Vagina (tissue), 2 donors: ENCODE measurements at regions not wholly inside any gene's neighbourhood (a gene's known extent, or its start where the extent isn't known, plus 50 kb on each side); places are given as distances from the start of the nearest gene placed in this dataset.
"Not testable (repeated sequence)": the region's sequence is repeated elsewhere in the genome, so short reads cannot be mapped to it uniquely, and the experiment has no call there.

Experiments
- DNase-seq, 2 donors: peaks; one replicate each; pipeline ENCODE4 v3.0.0-alpha.2; 2017; ENCODE audit errors: extremely low spot score in 2 of 2
- H3K27ac ChIP-seq: fragments of 200-600 bp; sonication (generic); one replicate; pipeline ENCODE4 v1.5.1; 2019
- H3K27me3 ChIP-seq: fragments of 200-600 bp; sonication (generic); one replicate; pipeline ENCODE4 v1.5.1; 2019
- H3K36me3 ChIP-seq, 2 donors: fragments of 200-600 bp; sonication (generic); one replicate each; pipeline ENCODE4 v1.5.1; 2017 to 2019
- H3K4me1 ChIP-seq: fragments of 200-600 bp; sonication (generic); one replicate; pipeline ENCODE4 v1.5.1; 2019
- H3K4me3 ChIP-seq, 2 donors: fragments of 200-600 bp; sonication (generic); 1 replicate in 1 of 2; 2 replicates in 1 of 2; pipeline ENCODE4 v1.5.1; 2016 to 2019
- H3K9me3 ChIP-seq: fragments of 200-600 bp; sonication (generic); one replicate; pipeline ENCODE4 v1.5.1; 2019
- POLR2A ChIP-seq, 2 donors: fragments of 450-650 bp; IDR thresholded peaks; one replicate each; pipeline ENCODE4 v1.6.1; 2017; ENCODE audit warnings: antibody characterized with exemption in 2 of 2, mild to moderate bottlenecking in 2 of 2, moderate library complexity in 2 of 2
- intact Hi-C: fragments of 100-400 bp; cut with DNase I; formaldehyde crosslinking; loops from one replicate; pipeline ENCODE4 v1.15.1; 2023

DNA sequence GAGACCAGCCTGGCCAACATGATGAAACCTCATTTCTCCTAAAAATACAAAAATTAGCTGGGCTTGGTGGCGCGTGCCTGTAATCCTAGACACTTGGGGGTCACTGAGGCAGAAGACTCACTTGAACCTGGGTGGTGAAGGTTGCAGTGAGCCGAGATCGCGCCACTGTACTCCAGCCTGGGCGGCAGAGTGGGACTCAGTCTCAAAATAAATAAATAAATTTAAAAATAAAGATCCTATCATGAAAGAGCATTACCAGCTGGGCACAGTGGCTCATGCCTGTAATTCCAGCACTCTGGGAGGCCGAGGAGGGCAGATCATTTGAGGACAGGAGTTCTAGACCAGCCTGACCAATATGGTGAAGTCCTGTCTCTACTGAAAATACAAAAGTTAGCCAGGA is 4489.2 kb upstream of the OR11H1 start:
- intact Hi-C loops, H3K27ac ChIP-seq, H3K27me3 ChIP-seq, H3K4me3 ChIP-seq, H3K36me3 ChIP-seq, H3K4me1 ChIP-seq: not testable (repeated sequence)
- DNase-seq, result peak in 1 of 2 donors; percentile 87
- H3K9me3 ChIP-seq, result peaks cover 19% of the 10 kb centered on the region

DNA sequence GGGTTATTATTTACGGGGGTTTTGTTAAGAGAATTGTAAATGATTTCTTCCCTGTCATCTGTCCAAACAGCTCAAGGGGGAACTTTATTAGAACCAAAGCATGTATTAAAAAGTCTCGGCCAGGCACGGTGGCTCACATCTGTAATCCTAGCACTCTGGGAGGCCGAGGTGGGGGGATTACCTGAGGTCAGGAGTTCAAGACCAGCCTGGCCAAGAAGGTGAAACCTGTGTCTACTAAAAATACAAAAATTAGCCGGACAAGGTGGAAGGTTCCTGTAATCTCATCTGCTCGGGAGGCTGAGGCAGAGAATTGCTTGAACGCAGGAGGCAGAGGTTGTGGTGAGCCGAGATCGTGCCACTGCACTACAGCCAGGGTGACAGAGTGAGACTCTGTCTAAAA is 4486.6 kb upstream of the OR11H1 start:
- H3K4me1 ChIP-seq, intact Hi-C loops, H3K4me3 ChIP-seq, H3K36me3 ChIP-seq, H3K27me3 ChIP-seq, H3K27ac ChIP-seq: not testable (repeated sequence)
- DNase-seq, result peak in 1 of 2 donors; percentile 56
- H3K9me3 ChIP-seq, result peaks cover 19% of the 10 kb centered on the region

- peak in 1 of 2 donors; percentile 85 for DNase-seq
- no peaks in the 10 kb centered on the region for H3K36me3 ChIP-seq
- peaks cover 19% of the 10 kb centered on the region for H3K9me3 ChIP-seq
- no peak overlapping the region for H3K27ac ChIP-seq
- no peaks in the 10 kb centered on the region for H3K4me1 ChIP-seq
- H3K4me3 ChIP-seq, result no peak overlapping the region
- H3K27me3 ChIP-seq, result no peaks in the 10 kb centered on the region
- TF ChIP-seq POLR2A (IDR thresholded peaks at IDR 0.05), result no peak
- intact Hi-C loops, result no loop called here
These were observed 4485.9 kb upstream of the OR11H1 start for GRCh38 chr22:11042116-11042515.

DNA sequence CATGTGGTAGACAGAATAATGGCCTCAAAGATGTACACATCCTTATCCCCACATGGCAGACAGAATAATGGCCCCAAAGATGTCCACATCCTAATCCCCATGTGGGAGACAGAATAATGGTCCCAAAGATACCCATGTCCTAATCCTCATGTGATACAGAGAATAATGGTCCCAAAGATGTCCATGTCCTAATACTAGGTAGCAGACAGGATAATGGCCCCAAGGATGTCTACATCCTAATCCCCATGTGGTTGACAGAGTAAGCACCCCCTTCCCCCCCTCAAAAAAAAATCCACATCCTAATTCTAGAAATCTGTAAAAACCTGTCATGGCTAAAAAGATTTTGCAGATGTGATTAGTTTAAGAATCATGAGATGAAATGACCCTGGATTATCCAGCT is 4484.7 kb upstream of the OR11H1 start:
- H3K36me3 ChIP-seq, intact Hi-C loops, H3K4me1 ChIP-seq, H3K27ac ChIP-seq, H3K4me3 ChIP-seq, H3K27me3 ChIP-seq: not testable (repeated sequence)
- peaks cover 10% of the 10 kb centered on the region for H3K9me3 ChIP-seq
- peak in 1 of 2 donors; percentile 86 for DNase-seq

DNA sequence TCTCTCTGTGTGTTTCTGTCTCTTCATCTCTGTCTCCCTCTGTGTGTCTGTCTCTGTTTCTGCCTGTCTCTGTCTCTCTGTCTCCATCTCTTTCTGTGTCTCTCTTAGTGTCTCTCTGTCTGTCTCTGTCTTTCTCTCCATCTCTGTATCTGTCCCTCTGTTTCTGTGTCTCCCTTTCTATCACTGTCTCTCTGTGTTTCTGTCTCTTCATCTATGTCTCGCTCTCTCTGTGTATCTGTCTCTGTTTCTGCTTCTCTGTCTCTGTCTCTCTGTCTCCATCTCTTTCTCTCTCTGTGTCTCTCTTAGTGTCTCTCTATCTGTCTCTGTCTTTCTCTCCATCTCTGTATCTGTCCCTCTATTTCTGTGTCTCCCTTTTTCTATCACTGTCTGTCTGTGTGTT is 4479.1 kb upstream of the OR11H1 start:
- H3K27me3 ChIP-seq, H3K4me1 ChIP-seq, H3K4me3 ChIP-seq, H3K9me3 ChIP-seq, DNase-seq, intact Hi-C loops, H3K36me3 ChIP-seq, H3K27ac ChIP-seq: not testable (repeated sequence)

DNA sequence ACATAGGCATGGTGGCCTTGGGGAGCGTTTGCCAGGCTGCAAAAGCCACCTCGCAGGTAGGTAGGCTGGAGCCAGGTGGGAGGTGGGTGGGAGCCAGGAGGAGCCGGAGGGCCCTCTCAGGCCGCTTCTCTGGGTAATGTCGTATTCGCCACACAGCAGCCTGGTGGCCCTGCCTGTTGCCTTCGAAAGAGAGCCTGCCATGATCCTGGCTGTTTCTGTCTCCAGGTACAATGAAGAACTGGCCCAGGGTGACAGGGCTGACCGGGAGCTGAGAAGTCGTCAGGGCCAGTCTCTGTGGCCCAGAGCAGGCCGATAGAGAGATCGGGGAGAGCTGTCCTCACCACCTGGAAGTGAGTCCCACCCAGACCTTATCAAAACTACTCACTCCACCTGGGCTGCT is 4477.8 kb upstream of the OR11H1 start:
- H3K27ac ChIP-seq, H3K4me3 ChIP-seq, intact Hi-C loops, H3K9me3 ChIP-seq, H3K27me3 ChIP-seq, H3K36me3 ChIP-seq, H3K4me1 ChIP-seq: not testable (repeated sequence)
- peak in 1 of 2 donors; percentile 78 for DNase-seq

GRCh38 chr22:11051401-11052112 is 4476.4 kb upstream of the OR11H1 start:
- H3K36me3 ChIP-seq, H3K27me3 ChIP-seq, H3K4me1 ChIP-seq, H3K4me3 ChIP-seq, H3K9me3 ChIP-seq, intact Hi-C loops, H3K27ac ChIP-seq: not testable (repeated sequence)
- DNase-seq, result peak in 1 of 2 donors; percentile 87

- H3K27me3 ChIP-seq, H3K36me3 ChIP-seq, H3K27ac ChIP-seq, H3K4me1 ChIP-seq, intact Hi-C loops, H3K4me3 ChIP-seq: not testable (repeated sequence)
- H3K9me3 ChIP-seq, result peaks cover 11% of the 10 kb centered on the region
- DNase-seq, result peak; percentile 93 to 98
These were observed 4474.3 kb upstream of the OR11H1 start for GRCh38 chr22:11053403-11054344.

DNA sequence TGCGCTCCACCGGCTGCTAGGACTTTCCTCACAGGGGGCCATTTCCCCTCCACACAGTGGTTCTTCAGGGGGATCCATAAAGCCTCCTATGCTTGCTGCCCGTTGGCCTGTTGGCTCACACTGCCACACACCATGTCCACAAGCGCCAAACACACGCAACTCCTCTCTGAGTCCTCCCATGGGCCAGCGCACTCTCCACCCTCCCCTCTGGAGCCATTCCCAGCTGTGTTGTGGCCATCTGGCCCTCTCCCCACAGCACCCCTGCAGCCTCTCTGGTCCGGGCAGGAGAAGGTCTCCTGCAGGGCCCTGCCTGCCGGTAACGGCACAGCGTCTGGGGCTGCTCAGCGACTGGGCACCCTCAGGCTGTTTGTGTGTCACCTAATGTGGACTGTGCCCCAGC is 4473.3 kb upstream of the OR11H1 start:
- intact Hi-C loops, H3K27ac ChIP-seq, H3K4me1 ChIP-seq, H3K36me3 ChIP-seq, H3K4me3 ChIP-seq, H3K27me3 ChIP-seq: not testable (repeated sequence)
- peak; percentile 87 to 97 for DNase-seq
- peaks cover 11% of the 10 kb centered on the region for H3K9me3 ChIP-seq

GRCh38 chr22:11055176-11055575 is 4472.8 kb upstream of the OR11H1 start:
- H3K4me1 ChIP-seq, H3K4me3 ChIP-seq, H3K36me3 ChIP-seq, H3K27me3 ChIP-seq, intact Hi-C loops, H3K27ac ChIP-seq: not testable (repeated sequence)
- peak; percentile 89 to 97 for DNase-seq
- peaks cover 11% of the 10 kb centered on the region for H3K9me3 ChIP-seq

GRCh38 chr22:11057955-11058547 is 4469.9 kb upstream of the OR11H1 start:
- peaks cover 11% of the 10 kb centered on the region for H3K9me3 ChIP-seq
- H3K4me3 ChIP-seq, H3K27ac ChIP-seq, intact Hi-C loops, H3K4me1 ChIP-seq, H3K36me3 ChIP-seq, H3K27me3 ChIP-seq: not testable (repeated sequence)
- peak; percentile 87 to 99 for DNase-seq

GRCh38 chr22:11059129-11059528 is 4468.9 kb upstream of the OR11H1 start:
- intact Hi-C loops, H3K27ac ChIP-seq, H3K36me3 ChIP-seq, H3K27me3 ChIP-seq, H3K4me3 ChIP-seq, H3K4me1 ChIP-seq: not testable (repeated sequence)
- peaks cover 11% of the 10 kb centered on the region for H3K9me3 ChIP-seq
- peak in 1 of 2 donors; percentile 74 for DNase-seq

GRCh38 chr22:11060797-11061196 is 4467.2 kb upstream of the OR11H1 start:
- H3K36me3 ChIP-seq, H3K4me3 ChIP-seq, H3K4me1 ChIP-seq, H3K27ac ChIP-seq, H3K27me3 ChIP-seq, intact Hi-C loops: not testable (repeated sequence)
- DNase-seq, result peak in 1 of 2 donors; percentile 84
- H3K9me3 ChIP-seq, result peaks cover 11% of the 10 kb centered on the region
